Astrocyte (in vitro differentiated cells and primary cell): ENCODE measurements at regions not wholly inside any gene's neighbourhood (a gene's known extent, or its start where the extent isn't known, plus 50 kb on each side); places are given as distances from the start of the nearest gene placed in this dataset.

Source experiments
- EZH2 ChIP-seq: IDR thresholded peaks from 2 replicates; pipeline ENCODE4 v1.6.1; 2012; ENCODE audit warnings: mild to moderate bottlenecking, low read length, inconsistent platforms; ENCODE audit not compliant: insufficient read depth
- TF ChIP-seq, protein P1 (sequence below): IDR thresholded peaks from 2 replicates; pipeline ENCODE4 v1.5.1; 2011; ENCODE audit warnings: low read depth, mild to moderate bottlenecking, inconsistent platforms, low read length, moderate library complexity; ENCODE audit not compliant: insufficient read depth

DNA sequence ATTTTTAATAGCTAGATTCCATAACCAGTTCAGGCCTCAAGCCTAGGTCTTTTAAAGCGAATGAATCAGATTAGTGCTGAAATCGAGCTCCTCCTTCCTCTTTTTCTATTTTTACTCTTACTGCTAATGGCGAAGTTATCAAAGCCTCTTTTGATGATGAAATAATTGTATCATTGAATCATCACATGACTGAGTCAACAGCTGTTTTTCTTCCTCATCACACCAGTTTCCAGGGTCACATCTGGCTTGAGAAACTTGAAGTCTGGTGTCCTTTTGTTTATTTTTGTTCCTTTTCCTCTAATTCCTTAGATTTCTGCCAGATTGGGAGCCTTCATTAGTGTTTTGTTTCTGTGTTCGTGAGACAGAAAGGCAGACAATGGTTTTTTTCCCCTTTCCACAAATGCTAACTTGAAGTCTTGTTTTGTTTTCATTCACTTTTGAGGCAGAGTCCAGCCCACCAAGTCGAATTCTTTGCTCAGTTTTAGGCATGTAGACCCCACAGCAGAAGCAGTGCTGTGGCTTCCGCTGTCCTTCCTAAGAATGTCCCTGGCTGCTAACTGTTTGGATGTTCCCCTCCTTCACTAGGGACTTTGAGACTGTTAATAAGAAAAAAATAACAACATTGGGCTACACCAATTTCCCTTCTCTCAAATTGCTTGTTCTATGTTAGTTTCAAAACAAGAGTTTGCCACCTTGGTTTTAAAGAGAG, 51.9 kb upstream of the FMOD start:
- TF ChIP-seq, protein P1, sequence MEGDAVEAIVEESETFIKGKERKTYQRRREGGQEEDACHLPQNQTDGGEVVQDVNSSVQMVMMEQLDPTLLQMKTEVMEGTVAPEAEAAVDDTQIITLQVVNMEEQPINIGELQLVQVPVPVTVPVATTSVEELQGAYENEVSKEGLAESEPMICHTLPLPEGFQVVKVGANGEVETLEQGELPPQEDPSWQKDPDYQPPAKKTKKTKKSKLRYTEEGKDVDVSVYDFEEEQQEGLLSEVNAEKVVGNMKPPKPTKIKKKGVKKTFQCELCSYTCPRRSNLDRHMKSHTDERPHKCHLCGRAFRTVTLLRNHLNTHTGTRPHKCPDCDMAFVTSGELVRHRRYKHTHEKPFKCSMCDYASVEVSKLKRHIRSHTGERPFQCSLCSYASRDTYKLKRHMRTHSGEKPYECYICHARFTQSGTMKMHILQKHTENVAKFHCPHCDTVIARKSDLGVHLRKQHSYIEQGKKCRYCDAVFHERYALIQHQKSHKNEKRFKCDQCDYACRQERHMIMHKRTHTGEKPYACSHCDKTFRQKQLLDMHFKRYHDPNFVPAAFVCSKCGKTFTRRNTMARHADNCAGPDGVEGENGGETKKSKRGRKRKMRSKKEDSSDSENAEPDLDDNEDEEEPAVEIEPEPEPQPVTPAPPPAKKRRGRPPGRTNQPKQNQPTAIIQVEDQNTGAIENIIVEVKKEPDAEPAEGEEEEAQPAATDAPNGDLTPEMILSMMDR, result no peak
- TF ChIP-seq EZH2, result no peak
